Activated CD8-positive, alpha-beta T cell treated with anti-CD3 and anti-CD28 coated beads for 36 hours (primary cell): ENCODE measurements at regions not wholly inside any gene's neighbourhood (a gene's known extent, or its start where the extent isn't known, plus 50 kb on each side); places are given as distances from the start of the nearest gene placed in this dataset.

ENCODE experiments used
- ATAC-seq: fragments of 200-7000 bp; cut with Tn5 transposase; one replicate; pipeline ENCODE4 v1.10.0; 2021; ENCODE audit warnings: mild to moderate bottlenecking, moderate library complexity
- CTCF ChIA-PET: fragments of 350-600 bp; sonication (Branson Sonifier 250); formaldehyde crosslinking; loops from one replicate; lab custom pipeline; 2021; ENCODE audit warnings: antibody characterized with exemption; lab: Charles Lee
- POLR2A ChIA-PET: fragments of 350-600 bp; sonication (Branson Sonifier 250); formaldehyde crosslinking; loops from one replicate; lab custom pipeline; 2021; ENCODE audit warnings: antibody characterized with exemption; lab: Charles Lee
- DNase-seq: peaks from one replicate; pipeline ENCODE4 v3.0.0-alpha.2; 2020
- H3K27ac Mint-ChIP-seq: one replicate; pipeline ENCODE4 v1.8.0; 2021; ENCODE audit warnings: mild to moderate bottlenecking, mixed read lengths
- H3K27me3 Mint-ChIP-seq: one replicate; pipeline ENCODE4 v1.8.0; 2021; ENCODE audit warnings: mixed read lengths
- H3K36me3 Mint-ChIP-seq: one replicate; pipeline ENCODE4 v1.8.0; 2021; ENCODE audit warnings: low read depth, mixed read lengths
- H3K4me1 Mint-ChIP-seq: one replicate; pipeline ENCODE4 v1.8.0; 2021; ENCODE audit warnings: low read depth, mixed read lengths
- H3K4me3 Mint-ChIP-seq: one replicate; pipeline ENCODE4 v1.8.0; 2021; ENCODE audit warnings: mild to moderate bottlenecking, moderate library complexity, mixed read lengths
- H3K9me3 Mint-ChIP-seq: one replicate; pipeline ENCODE4 v1.8.0; 2021; ENCODE audit warnings: mixed read lengths
- CTCF ChIP-seq: fragments of 200-600 bp; IDR thresholded peaks from one replicate; pipeline ENCODE4 v1.8.0; 2022; ENCODE audit warnings: antibody characterized with exemption, mild to moderate bottlenecking
- intact Hi-C: fragments of 100-400 bp; cut with micrococcal nuclease; formaldehyde crosslinking; loops from one replicate; pipeline ENCODE4 v1.10.0; 2022

GRCh38 chr20:19940988-19941460 lies 76.1 kb upstream of the NAA20 start:
- ChIA-PET POLR2A (no interaction called here), CTCF (no interaction called here)
- DNase-seq: no peak
- Mint-ChIP-seq H3K36me3 (no peaks in the 10 kb centered on the region), H3K27ac (no peak overlapping the region), H3K9me3 (no peaks in the 10 kb centered on the region), H3K4me3 (no peak overlapping the region), H3K27me3 (peaks cover 30% of the 10 kb centered on the region), H3K4me1 (peaks cover 22% of the 10 kb centered on the region)
- no peak for ATAC-seq
- no peak for TF ChIP-seq CTCF
- intact Hi-C loops: no loop called here

- ChIA-PET POLR2A (interaction anchor here (0.5 kb wide), 1 partner anchor 1204 kb away, joined by 3 read pairs; no protein-coding TSS in a partner anchor), CTCF (no interaction called here)
- TF ChIP-seq CTCF: no peak
- Mint-ChIP-seq H3K27ac (no peak overlapping the region), H3K9me3 (no peaks in the 10 kb centered on the region), H3K27me3 (peaks cover 23% of the 10 kb centered on the region), H3K4me1 (peaks cover 15% of the 10 kb centered on the region), H3K4me3 (no peak overlapping the region), H3K36me3 (no peaks in the 10 kb centered on the region)
- DNase-seq (no peak), ATAC-seq (no peak)
- intact Hi-C loops: no loop called here
Measured at GRCh38 chr20:19942611-19943010, 74.6 kb upstream of the NAA20 start.

- DNase-seq (no peak), ATAC-seq (no peak)
- H3K4me3 Mint-ChIP-seq: no peak overlapping the region
- no peak overlapping the region for H3K27ac Mint-ChIP-seq
- no peaks in the 10 kb centered on the region for H3K9me3 Mint-ChIP-seq
- intact Hi-C loops: no loop called here
- no peaks in the 10 kb centered on the region for H3K36me3 Mint-ChIP-seq
- POLR2A ChIA-PET: interaction anchor here (0.5 kb wide), 1 partner anchor 1204 kb away, joined by 3 read pairs; no protein-coding TSS in a partner anchor
- H3K4me1 Mint-ChIP-seq: peaks cover 10% of the 10 kb centered on the region
- CTCF ChIA-PET: no interaction called here
- TF ChIP-seq CTCF: no peak
- H3K27me3 Mint-ChIP-seq: peaks cover 23% of the 10 kb centered on the region
Measured at GRCh38 chr20:19943061-19943521, 74.1 kb upstream of the NAA20 start.

GRCh38 chr20:19944772-19945459 lies 72.2 kb upstream of the NAA20 start:
- ATAC-seq (peak; percentile 74), DNase-seq (peak; percentile 38)
- Mint-ChIP-seq H3K9me3 (no peaks in the 10 kb centered on the region), H3K4me3 (no peak overlapping the region), H3K36me3 (no peaks in the 10 kb centered on the region), H3K27ac (no peak overlapping the region), H3K27me3 (peaks cover 16% of the 10 kb centered on the region), H3K4me1 (peaks cover 8% of the 10 kb centered on the region)
- no peak for TF ChIP-seq CTCF
- ChIA-PET CTCF (interaction anchor here (1.0 kb wide), 1 partner anchor 8 kb away, joined by 3 read pairs; no protein-coding TSS in a partner anchor), POLR2A (no interaction called here)
- intact Hi-C loops: no loop called here
